NCI-H69 (cell line): ENCODE measurements at regions not wholly inside any gene's neighbourhood (a gene's known extent, or its start where the extent isn't known, plus 50 kb on each side); places are given as distances from the start of the nearest gene placed in this dataset.

Source experiments
- DNase-seq: peaks from one replicate; lab custom pipeline; 2025; lab: John Stamatoyannopoulos, UW

DNA sequence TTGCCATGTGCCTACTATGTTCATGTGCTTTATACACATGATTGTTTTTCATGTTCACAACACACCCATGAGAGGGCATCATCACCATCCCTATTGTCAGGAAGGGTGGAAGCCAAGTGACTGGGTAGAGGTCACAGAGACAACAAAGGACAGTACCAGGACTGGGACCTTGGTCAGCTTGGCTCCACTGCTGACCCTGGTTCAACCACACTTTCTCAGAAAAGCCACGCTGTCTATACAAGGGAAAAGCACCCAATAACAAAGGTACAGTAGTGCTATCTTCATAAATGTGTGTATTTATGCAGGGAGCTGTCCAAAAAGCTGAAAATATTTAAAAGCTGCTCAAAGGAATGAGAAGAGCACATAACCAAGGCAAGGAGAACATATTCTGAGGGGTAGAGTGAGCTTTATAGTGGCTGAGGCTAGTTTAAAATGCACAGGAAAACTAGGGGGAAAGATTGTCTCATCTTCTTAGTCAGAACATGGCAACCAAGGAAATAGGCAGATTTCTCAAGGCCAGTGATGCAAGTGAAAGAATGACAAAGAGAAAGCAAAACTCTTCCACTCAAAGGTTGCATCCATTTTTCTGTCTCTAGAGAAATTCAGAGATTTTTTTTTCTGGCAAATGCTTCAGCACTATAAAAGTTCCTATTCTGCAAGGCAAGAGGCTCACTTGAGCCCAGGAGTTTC, 415.0 kb downstream of the FOXO1 start:
- DNase-seq: no peak

DNA sequence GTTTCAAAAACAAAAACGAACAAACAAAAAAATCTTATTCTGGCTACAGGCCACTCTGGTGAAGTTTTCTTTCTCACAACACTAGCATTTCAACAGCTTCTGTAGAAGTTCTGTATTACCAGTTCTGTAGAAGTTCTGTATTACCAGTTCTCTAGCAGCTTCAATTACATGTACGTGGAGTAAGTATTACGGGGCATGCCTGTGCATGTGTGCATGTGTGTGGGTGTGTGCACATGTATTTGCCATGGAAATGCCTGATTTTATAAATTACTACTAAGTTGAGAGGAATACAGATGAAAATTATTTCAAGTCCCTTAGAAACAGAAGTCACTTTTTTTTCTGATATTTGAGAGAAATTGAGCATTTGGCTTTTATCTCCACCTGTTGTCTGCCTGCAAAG, 414.2 kb downstream of the FOXO1 start:
- no peak for DNase-seq

DNA sequence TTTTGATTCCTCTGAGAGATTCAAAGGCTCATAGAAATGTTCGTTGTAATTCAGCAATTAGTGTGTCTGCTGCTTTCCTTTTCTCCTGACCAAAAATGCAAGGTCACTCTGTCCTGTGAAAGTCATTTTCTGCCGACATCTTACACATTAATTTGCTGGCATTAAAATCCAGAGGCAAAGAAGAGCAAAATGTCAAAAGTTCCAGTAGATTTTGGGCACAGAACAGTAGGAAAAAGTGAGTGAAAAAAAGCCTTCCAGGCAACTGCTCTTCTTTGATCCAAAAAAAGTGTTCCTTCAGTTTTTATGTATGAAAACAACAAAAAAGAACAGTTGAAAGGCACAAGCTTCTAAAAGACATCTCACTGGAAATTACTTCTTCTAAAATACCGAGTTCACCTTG, 413.8 kb downstream of the FOXO1 start:
- DNase-seq: no peak

DNA sequence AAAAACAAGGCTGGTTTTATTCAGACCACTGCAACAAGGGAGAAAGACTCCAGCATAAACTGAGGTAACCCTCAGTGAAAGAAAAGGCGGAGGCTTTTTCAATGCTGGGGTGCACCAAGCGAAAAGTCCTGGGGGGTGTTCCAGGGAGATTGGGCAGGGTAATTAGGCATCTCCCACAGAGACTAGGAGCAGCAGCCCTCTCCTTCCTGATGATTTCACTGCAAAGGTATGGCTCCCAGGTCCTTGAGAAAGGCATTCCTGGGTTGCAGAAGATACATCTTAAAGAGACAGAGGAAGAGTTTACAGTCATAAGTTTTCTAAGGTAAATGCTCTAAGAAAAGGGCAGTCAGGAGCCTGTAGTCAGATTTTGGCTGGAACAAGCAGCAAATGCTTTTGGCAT, 412.0 kb downstream of the FOXO1 start:
- DNase-seq: no peak

DNA sequence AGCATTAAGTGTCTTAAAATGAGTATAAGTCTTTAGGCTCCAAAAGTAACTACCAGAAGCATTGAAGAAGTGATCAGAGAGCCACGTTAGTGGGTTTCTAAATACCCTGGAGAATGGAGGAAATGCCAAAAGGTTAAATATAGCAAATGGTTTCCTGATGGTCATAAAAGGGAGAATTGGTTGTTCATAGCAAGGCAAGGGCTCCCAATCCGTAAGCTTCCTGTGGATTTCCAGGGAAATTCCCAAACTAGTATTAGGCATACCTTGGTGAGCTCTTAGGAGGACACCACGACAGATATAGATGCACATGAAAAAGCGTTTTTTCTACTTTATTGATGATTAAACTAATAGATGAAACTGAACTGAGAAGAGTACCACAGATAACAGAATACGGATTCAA, 410.9 kb downstream of the FOXO1 start:
- DNase-seq: no peak

DNA sequence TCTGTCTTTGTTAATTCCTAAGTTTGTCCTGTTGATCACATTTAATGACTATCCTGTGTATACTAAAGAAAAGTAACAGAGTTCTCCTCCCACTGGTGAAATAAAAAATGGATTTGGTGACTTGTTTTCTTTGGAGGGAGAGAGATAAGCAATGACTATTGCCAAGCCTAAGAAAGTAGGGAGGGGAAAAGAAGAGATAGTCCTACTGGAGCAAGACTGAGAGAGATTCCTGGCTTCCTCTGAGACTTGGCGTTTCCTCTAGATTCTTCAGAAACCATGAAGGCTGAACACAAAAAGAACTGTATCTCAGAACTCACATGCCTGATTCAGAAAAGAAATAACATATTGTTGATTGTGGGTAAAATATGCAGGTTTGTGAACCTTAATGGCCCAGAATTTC, 406.5 kb downstream of the FOXO1 start:
- DNase-seq: no peak

DNA sequence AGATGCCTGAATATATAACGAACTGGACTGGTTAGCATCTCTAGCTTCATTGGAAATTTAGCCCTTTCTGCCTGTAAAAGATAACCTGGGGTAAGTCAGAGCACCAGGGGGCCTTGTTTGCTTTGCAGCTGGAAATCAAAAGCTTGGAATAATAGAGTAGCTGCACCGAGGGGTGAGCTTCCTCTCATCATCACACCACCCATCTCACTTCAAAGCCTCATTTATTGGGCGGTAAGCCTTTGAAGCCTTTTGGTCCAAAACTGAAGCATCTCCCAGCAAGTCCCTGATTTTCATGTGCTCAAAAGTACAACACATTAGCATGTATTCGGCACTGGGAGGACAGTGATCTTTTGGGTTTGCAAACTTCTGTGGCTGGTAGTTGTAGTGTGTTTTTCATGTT, 405.1 kb downstream of the FOXO1 start:
- no peak for DNase-seq

DNA sequence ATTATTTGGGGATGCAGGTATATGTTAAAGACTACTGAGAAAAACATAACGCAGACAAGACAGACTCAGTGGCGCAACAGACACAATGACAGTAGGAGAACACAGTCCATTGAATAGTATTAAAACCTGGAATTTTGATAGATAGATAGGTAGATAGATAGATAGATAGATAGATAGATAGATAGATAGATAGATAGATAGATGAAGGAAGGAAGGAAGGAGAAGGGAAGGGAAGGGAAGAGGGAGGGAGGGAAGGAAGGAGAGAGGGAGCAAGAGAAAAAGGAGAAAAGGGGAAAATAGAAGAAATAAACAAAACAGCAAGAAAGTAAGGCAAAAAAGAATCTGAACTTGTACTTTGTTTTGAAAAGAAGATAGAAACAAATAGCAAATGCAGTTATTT, 404.5 kb downstream of the FOXO1 start:
- DNase-seq: no peak

DNA sequence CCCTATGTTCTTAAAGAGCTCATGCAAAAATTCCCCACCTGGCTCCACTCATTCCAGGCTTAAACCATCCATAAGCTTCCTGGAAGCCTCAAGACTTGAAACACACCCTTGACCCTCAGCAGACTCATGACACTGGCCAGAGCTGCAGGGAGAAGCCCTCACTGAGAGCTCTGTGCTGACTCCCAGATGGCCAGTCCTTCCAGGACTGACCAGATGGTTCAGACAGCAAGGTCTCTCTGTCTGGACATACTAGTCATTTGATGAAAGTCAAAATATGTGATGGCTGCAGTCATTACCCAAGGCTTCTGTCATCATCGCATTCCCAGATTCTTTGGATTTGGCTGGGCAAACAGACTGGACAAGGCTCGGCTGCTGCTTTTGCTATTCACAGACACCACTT, 397.4 kb downstream of the FOXO1 start:
- DNase-seq: no peak

DNA sequence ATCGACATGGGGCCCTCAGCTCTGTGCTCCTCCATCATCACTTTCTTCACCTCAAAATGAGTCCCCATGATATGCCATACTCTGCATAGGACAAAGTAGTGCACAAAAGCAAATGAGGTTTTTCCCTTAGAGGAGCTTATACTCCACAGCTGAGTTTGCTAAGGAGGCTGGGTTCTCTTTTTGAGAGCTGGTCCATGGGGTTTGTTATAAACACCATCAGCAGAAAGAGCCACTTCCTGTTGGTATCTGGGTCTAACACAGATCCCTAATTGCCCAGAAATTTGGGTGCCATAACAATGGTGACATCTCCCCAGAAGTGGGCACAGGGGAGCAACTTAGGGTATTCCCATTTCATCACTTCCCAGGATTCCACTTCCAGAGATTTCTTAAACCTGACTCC, 395.7 kb downstream of the FOXO1 start:
- DNase-seq: no peak

DNA sequence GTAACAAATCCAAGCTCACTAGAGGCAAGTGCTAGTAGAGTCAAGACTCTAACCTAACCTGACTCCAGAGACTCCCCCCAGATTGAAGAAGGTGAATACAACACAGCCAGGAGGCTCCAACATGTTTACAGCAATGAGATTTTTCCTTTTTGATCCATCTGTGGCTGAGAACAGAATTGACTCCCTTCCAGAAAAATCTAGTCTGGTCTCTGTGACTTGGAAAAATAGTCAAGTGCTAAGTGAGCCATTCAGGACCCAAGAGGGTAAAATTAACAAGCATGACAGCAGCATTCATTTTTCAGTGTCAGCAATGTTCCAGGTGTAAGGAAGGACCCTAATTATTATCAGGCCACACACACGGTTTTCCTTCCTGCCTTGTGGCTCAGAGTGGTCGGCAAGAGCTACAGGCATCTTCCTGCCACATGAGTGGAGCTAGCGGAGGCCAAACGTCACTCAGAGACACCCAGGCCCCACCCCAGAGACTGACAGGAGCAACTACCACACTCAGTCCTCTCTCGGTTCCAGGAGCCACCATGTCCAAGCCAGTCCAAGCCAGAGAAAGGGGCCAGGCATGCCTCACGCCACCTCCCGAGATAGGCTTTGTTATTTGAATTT, 395.1 kb downstream of the FOXO1 start:
- no peak for DNase-seq

DNA sequence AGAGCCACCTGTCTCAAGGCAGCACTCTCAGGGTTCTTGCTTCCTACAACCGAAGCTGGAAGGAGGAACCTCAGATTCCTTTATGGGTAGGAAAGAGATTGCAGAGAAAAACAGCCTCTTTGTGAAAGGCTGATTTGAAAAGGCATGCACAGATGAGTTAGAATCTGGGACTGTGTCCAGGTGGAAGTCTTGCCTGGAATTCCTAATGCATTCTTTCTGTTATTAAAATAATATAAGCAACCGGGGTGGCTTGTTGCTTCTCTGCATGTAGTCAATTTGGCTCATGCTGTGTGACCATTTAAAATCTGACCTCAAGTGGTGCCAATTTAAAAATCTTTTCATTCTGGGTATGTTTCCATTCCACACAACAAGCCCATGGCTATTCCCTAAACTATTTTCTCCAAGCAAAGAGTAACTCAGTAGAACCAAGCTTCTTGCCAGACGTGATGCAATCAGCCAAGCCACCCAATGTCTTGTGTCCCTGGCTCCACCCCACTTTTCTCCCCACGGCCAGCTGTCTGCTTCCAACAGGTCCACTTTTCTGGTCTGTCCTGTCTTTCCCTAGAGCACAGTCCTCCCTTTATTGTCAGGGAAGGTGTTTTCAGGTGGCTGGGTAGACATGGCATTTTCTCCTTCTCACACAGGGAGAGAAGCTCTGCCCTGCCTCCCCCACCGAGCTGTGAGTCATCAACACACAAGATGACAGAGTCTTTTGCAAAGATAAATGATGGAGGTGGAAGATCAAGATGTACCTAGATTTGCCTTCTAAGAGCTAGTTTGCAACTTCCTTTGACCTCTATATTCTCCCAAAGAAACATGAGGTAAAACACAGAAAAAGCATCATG, 394.3 kb downstream of the FOXO1 start:
- no peak for DNase-seq

DNA sequence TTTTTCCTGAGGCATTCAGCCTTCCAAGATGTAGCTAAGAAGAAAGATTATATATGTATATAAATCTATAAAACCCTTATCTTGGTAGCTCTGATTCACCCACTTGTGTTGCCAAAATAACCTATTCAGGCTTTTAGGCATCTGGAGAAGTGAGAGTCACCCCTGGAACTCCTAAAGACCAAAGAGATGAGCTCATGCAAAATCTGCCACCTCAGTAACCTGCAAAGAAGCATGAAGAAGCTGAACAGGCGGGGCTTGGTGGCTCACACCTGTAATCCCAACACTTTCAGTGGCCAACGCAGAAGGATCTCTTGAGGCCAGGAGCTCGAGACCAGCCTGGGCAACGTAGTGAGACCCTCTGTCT, 393.7 kb downstream of the FOXO1 start:
- DNase-seq: no peak

DNA sequence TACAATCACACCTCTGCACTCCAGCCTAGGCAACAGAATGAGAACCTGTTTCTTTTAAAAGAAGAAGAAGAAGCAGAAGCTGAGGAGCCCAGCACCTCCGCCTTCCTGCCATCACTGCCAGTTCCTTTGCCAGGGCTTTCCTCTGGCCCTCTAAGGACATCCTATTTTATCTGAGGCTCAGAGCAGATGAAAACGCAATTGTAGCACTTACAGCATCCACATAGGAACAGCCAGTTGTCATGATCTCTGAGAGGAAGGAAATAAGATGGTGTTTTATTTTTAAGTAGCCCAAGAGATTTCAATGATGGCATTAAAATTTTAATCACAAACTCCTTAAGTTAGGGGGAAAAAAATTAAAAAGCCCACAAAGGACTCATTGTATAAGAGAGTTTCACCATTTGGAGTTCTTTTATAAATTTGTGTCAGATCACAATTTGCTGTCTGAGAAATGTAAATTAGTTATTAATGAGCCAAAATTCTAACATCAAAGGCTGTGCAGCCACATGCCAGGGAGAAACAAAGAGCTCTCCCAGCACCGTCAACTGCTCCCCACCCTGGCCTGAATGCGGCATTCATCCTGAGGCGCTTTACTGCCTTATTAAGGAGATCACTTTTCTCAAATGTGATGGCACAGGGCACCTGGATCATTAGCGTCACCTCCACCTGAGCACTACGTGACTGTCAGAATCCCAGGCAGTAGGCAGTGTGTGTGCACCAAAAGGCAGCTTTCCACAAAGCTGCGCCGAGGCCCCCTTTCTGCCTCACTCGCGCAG, 393.0 kb downstream of the FOXO1 start:
- DNase-seq: no peak

DNA sequence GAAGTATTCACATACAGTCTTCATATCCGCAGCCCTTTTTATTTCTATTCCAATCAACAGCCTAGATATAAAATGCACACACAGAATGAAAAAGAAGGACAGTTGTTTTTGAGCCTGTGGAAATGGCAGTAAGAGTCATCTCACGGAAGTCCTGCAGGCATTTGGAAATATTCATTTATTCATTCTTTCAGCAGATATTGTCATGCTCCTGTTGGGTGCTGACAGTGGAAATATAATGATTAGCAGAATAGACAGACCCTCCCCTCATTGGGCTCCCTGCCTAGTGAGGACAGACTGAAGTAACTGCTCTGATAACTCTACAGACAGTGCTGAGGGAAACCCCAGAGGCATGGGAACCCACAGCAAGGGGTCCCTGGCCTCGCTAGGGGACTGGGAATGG, 392.3 kb downstream of the FOXO1 start:
- DNase-seq: no peak

DNA sequence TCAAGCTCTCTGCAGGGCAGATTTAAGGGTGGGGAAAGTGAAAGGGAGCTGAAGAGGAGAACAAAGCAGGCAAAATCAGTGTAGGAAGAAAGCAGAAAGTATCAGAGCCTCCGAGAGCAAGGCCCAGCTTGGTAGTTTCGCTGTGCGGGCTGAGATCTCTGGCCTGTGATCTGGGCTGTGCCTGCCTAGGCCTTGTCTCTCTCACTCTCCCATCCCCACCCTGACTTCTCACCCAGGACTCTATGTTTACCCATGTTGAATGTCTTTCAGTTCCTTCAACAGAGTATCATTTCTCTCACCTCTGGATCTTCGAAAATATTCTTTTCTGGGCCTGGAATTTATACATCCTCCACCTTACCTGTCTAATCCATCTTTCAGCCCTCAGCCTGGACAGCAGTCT, 391.3 kb downstream of the FOXO1 start:
- no peak for DNase-seq

DNA sequence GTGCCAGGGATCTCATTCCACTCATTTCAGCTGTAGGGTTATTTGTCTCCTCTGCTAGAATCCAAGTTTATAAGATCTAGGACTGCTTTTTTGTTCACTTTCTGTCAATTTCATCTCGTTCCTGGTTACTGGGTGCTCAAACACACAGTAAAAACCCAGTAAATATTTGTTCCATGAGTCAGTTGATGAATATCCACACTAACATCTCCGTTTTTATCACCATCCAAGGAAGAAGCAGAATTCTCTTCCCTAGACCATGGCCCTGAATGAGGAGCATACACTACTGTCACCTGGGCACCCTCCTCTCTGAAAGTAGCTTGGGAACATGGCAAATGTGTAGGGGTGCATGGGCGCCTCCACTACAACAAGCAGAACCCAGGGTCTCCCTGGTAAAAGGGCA, 390.8 kb downstream of the FOXO1 start:
- DNase-seq: no peak

DNA sequence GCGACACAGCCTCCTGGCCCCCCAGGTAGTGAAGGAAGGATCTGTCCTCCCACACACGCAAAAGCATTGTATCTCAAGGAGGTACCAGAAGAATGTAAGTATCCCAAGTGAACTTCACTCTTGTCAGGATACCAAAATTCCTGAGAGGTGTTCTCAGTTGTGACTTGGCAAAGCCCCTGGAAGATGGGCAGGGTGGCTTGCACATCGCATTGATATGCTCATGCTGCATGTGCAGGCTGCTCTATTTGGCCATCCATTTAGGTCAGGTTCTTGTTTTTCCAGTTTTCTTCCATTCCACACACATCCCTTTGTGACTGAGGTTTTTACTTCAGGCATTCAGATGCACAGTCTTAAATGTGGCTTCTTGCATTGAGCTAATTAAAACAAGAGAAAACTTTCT, 382.8 kb downstream of the FOXO1 start:
- DNase-seq: no peak

DNA sequence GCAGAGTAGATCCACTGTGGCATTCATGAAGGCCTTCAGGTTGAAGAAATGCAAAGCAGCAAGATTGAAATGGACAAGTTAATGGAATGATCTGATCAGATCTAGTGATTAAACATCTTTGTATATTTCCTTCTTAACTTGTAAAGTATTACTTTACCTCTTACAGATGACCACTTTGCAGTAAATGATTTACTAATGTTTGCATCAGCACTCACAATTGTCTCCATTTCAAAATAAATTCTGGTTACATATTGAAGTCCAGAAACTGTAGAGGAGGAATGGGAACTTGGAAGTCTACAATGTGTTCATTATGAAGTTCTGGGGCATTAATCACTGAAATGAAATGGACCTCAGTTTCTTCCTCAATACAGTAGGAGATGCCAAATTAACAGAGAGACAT, 380.8 kb downstream of the FOXO1 start:
- no peak for DNase-seq

DNA sequence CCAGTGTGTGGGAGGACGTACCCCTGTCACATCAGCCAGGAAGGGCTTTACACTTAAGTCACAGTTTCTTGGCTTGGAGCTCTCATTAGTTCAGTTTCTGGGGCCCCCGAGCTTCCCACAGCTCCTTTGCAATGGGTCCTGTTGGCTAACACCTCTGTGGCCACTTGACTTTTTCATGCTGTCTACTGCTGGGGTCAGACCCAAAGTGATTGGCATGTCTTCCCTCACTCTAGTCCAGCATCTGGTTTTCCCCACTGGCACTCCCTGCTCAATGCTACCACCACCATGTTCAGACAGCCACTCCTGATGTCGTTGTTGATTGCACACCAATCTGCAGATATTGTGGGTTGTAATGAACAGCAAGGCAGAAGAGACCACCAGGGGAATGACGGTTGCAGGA, 379.0 kb downstream of the FOXO1 start:
- no peak for DNase-seq

DNA sequence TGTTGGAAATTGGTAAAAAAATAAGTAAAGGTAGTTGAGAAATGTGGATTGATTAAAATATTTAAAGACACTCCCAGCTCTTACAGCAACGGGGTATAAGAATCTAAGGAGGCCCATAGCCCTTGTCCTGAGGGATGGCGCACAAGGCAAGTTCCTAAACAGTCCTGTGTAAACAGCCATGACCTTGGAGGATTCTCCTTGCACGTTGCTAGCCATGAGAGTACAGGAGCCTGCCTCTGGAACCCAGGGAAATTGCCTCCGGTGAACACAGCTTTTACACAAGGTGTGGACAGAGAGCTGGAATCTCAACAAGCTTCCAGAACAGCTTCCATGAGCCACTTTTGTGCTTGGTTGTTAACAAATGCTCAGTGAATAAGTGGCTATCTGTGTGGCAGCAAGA, 378.2 kb downstream of the FOXO1 start:
- DNase-seq: no peak

DNA sequence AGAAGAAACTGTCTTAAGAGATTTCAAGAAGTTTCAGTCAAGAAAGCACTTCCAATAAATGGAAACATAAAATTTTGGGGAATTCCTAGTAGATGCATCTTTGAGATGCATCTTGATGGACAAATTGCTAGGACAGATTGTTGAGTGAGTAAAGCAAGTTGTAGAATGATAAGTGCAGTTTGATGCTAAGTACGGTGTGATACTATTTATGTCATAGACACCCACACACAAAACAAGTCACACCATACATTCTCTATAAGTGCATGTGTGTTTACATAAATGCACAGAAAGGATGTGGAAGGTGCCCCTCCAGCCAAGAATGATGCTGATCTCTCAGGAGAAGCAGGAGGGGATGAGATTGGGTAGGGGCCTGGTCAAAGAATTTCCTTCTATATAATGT, 375.7 kb downstream of the FOXO1 start:
- no peak for DNase-seq

DNA sequence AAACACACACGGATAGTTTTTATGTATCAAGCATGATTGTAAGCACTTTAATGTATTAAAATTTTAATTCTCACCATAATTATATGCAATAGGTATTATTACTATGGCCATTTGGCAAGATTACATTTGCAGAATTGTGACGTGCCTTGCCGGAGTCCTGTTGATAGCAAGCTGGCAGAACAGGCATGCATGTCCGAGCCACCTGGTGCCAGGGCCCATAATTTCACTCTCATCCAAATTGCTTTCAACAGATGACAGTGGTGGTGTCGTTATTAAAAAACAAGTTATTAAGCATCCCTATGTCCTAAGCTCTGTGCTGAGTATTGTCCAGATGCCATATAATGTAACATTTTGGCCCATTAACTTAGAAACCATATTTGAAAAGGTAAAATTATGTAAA, 374.3 kb downstream of the FOXO1 start:
- DNase-seq: no peak
